GM12878 (cell line): ENCODE measurements at regions not wholly inside any gene's neighbourhood (a gene's known extent, or its start where the extent isn't known, plus 50 kb on each side); places are given as distances from the start of the nearest gene placed in this dataset.

ENCODE experiments used
- EZH2 ChIP-seq: IDR thresholded peaks from 2 replicates; pipeline ENCODE4 v1.6.1; 2012; ENCODE audit warnings: low read depth, mild to moderate bottlenecking, control low read depth, inconsistent platforms, low read length, borderline replicate concordance; ENCODE audit not compliant: control insufficient read depth
- GATAD2B ChIP-seq: fragments of 450-650 bp; conservative IDR thresholded peaks from 2 replicates; pipeline ENCODE4 v1.6.1; 2017; ENCODE audit warnings: low read depth, mild to moderate bottlenecking, moderate library complexity
- HDAC2 ChIP-seq: fragments of 200-600 bp; sonication (generic); IDR thresholded peaks from 2 replicates; pipeline ENCODE4 v1.6.1; 2017
- MEF2B ChIP-seq: fragments of 450-650 bp; IDR thresholded peaks from 2 replicates; pipeline ENCODE4 v1.6.1; 2018; ENCODE audit warnings: mild to moderate bottlenecking, moderate library complexity; ENCODE audit not compliant: partially characterized antibody, poor library complexity, severe bottlenecking
- NR2C1 ChIP-seq: fragments of 450-650 bp; IDR thresholded peaks from 2 replicates; pipeline ENCODE4 v1.6.1; 2017; ENCODE audit warnings: antibody characterized with exemption, mild to moderate bottlenecking, moderate library complexity
- PAX5 ChIP-seq: IDR thresholded peaks from 2 replicates; pipeline ENCODE4 v1.6.1; 2011; ENCODE audit warnings: low read depth, low read length, borderline replicate concordance
- POLR2AphosphoS5 ChIP-seq: IDR thresholded peaks from 2 replicates; pipeline ENCODE4 v1.6.1; 2011; ENCODE audit warnings: mild to moderate bottlenecking, low read length, inconsistent platforms
- RUNX3 ChIP-seq: IDR thresholded peaks from 2 replicates; pipeline ENCODE4 v1.6.1; 2012; ENCODE audit warnings: low read length, inconsistent platforms
- SMAD1 ChIP-seq: fragments of 450-650 bp; IDR thresholded peaks from 2 replicates; pipeline ENCODE4 v1.6.1; 2018; ENCODE audit warnings: mild to moderate bottlenecking, low read depth; ENCODE audit not compliant: partially characterized antibody
- TARDBP ChIP-seq: IDR thresholded peaks from 2 replicates; pipeline ENCODE4 v1.6.1; 2016; ENCODE audit warnings: borderline replicate concordance
- ZZZ3 ChIP-seq: IDR thresholded peaks from 2 replicates; pipeline ENCODE4 v1.6.1; 2011; ENCODE audit warnings: low read depth; ENCODE audit not compliant: control insufficient read depth, insufficient read length
- TF ChIP-seq, protein P1 (sequence below): fragments of 450-650 bp; IDR thresholded peaks from 2 replicates; pipeline ENCODE4 v1.6.1; 2016; ENCODE audit warnings: mild to moderate bottlenecking
- TF ChIP-seq, protein P2 (sequence below): IDR thresholded peaks from 2 replicates; pipeline ENCODE4 v1.6.1; 2012; ENCODE audit warnings: low read length, inconsistent platforms
- TF ChIP-seq, protein P3 (sequence below): IDR thresholded peaks from 2 replicates; pipeline ENCODE4 v1.6.1; 2012; ENCODE audit warnings: low read depth, low read length, improper control_type of control experiment

DNA sequence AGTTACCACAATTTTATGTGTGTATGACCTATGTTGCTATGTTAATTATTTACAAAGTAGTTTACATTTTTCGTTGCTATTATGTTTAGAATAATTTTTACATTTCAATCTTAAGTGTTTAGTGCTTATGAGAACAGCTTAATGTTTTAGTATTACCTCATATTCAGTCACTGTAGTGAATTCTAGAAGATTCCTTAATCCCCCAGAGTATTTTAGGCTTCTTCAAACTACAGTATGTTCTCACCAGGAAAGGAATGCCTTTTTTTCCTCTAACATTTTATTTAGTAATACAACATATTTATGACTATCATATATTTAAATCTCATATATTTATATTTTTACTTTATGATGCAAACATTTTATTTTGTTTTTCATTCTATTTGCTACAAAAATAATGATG lies 612.1 kb upstream of the KLHL1 start (continued):
- TF ChIP-seq, protein P1, sequence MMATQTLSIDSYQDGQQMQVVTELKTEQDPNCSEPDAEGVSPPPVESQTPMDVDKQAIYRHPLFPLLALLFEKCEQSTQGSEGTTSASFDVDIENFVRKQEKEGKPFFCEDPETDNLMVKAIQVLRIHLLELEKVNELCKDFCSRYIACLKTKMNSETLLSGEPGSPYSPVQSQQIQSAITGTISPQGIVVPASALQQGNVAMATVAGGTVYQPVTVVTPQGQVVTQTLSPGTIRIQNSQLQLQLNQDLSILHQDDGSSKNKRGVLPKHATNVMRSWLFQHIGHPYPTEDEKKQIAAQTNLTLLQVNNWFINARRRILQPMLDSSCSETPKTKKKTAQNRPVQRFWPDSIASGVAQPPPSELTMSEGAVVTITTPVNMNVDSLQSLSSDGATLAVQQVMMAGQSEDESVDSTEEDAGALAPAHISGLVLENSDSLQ = no peak
- no peak for TF ChIP-seq MEF2B
- no peak for TF ChIP-seq SMAD1
- no peak for TF ChIP-seq POLR2AphosphoS5
- no peak for TF ChIP-seq ZZZ3
- TF ChIP-seq HDAC2 = no peak
- TF ChIP-seq RUNX3 = no peak
- no peak for TF ChIP-seq PAX5
- TF ChIP-seq EZH2 = no peak
- TF ChIP-seq NR2C1 = no peak
- no peak for TF ChIP-seq GATAD2B
- TF ChIP-seq, protein P2, sequence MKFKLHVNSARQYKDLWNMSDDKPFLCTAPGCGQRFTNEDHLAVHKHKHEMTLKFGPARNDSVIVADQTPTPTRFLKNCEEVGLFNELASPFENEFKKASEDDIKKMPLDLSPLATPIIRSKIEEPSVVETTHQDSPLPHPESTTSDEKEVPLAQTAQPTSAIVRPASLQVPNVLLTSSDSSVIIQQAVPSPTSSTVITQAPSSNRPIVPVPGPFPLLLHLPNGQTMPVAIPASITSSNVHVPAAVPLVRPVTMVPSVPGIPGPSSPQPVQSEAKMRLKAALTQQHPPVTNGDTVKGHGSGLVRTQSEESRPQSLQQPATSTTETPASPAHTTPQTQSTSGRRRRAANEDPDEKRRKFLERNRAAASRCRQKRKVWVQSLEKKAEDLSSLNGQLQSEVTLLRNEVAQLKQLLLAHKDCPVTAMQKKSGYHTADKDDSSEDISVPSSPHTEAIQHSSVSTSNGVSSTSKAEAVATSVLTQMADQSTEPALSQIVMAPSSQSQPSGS = no peak
- TF ChIP-seq, protein P3, sequence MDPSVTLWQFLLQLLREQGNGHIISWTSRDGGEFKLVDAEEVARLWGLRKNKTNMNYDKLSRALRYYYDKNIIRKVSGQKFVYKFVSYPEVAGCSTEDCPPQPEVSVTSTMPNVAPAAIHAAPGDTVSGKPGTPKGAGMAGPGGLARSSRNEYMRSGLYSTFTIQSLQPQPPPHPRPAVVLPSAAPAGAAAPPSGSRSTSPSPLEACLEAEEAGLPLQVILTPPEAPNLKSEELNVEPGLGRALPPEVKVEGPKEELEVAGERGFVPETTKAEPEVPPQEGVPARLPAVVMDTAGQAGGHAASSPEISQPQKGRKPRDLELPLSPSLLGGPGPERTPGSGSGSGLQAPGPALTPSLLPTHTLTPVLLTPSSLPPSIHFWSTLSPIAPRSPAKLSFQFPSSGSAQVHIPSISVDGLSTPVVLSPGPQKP = no peak
- TF ChIP-seq TARDBP = no peak
